GM12878 (cell line): ENCODE measurements at regions not wholly inside any gene's neighbourhood (a gene's known extent, or its start where the extent isn't known, plus 50 kb on each side); places are given as distances from the start of the nearest gene placed in this dataset.

ENCODE experiments used
- ATAC-seq: fragments of 200-7000 bp; cut with Tn5 transposase; 3 replicates; pipeline ENCODE4 v1.9.1; 2020; ENCODE audit warnings: mild to moderate bottlenecking, moderate library complexity
- BruUV-seq: library from RNA; stranded (reverse); fragments of 400-500 nt; replicated peaks from 2 replicates; lab custom pipeline; 2021; lab: Mats Ljungman, UMichigan
- CTCF ChIA-PET: fragments of 300-600 bp; sonication (Branson Sonifier 250); formaldehyde crosslinking; extraction: SDS; loops from one replicate; lab custom pipeline; 2021; ENCODE audit warnings: inconsistent platforms; lab: Yijun Ruan, JAX
- POLR2A ChIA-PET: fragments of 350-600 bp; formaldehyde crosslinking; extraction: SDS; loops from one replicate; lab custom pipeline; 2021; ENCODE audit warnings: inconsistent platforms; lab: Charles Lee
- RAD21 ChIA-PET: fragments of 300-600 bp; sonication (Branson Sonifier 250); formaldehyde crosslinking; loops from one replicate; lab custom pipeline; 2023; ENCODE audit warnings: antibody characterized with exemption; ENCODE audit not compliant: unreplicated experiment; lab: Charles Lee
- SMC1A ChIA-PET: fragments of 300-600 bp; sonication (Branson Sonifier 250); formaldehyde crosslinking; loops from one replicate; lab custom pipeline; 2023; ENCODE audit not compliant: unreplicated experiment, uncharacterized antibody; lab: Charles Lee
- DNase-seq: peaks from one replicate; pipeline ENCODE4 v3.0.0-alpha.2; 2011; ENCODE audit warnings: low read depth, low spot score
- FAIRE-seq: peaks from 3 replicates; lab custom pipeline; 2011; peaks lifted over from hg19 to GRCh38; lab: Jason Lieb, UNC
- H2AFZ ChIP-seq: 2 replicates; pipeline ENCODE4 v1.6.0; 2011; ENCODE audit warnings: low read depth, low read length, control low read depth; ENCODE audit not compliant: control insufficient read depth
- H3K27ac ChIP-seq: 2 replicates; pipeline ENCODE4 v1.5.1; 2011; ENCODE audit warnings: control low read depth; ENCODE audit not compliant: control insufficient read depth, insufficient read depth
- H3K27me3 ChIP-seq, 2 experiments: replicated peaks in 1 of 2; 2 replicates each; pipeline versions ENCODE4 v1.6.0 to v1.6.1; 2011; ENCODE audit warnings: low read length in 1 of 2; ENCODE audit not compliant: control insufficient read depth in 2 of 2, insufficient read depth in 2 of 2
- H3K36me3 ChIP-seq, 2 experiments: 2 replicates each; pipeline ENCODE4 v1.5.1; 2011; ENCODE audit warnings: low read length in 1 of 2; ENCODE audit not compliant: control insufficient read depth in 2 of 2, insufficient read depth in 2 of 2
- H3K4me1 ChIP-seq: 2 replicates; pipeline ENCODE4 v1.6.1; 2011; ENCODE audit warnings: mild to moderate bottlenecking, low read length, moderate library complexity, mixed read lengths; ENCODE audit not compliant: control insufficient read depth, insufficient read depth
- H3K4me2 ChIP-seq: 2 replicates; pipeline ENCODE4 v1.6.0; 2011; ENCODE audit warnings: control low read depth; ENCODE audit not compliant: control insufficient read depth, insufficient read depth
- H3K4me3 ChIP-seq: fragments of 200-600 bp; sonication (generic); 2 replicates; pipeline ENCODE4 v1.5.1; 2016
- H3K79me2 ChIP-seq: 2 replicates; pipeline ENCODE4 v1.6.0; 2011; ENCODE audit warnings: low read length; ENCODE audit not compliant: control insufficient read depth, insufficient read depth
- H3K9ac ChIP-seq: 2 replicates; pipeline ENCODE4 v1.8.0; 2011; ENCODE audit warnings: low read length, control low read depth, mixed read lengths; ENCODE audit not compliant: control insufficient read depth, insufficient read depth
- H3K9me3 ChIP-seq: replicated peaks from 3 replicates; pipeline ENCODE4 v1.5.1; 2011; ENCODE audit warnings: mild to moderate bottlenecking, low read length; ENCODE audit not compliant: control insufficient read depth, insufficient read depth
- H4K20me1 ChIP-seq: 2 replicates; pipeline ENCODE4 v1.6.0; 2011; ENCODE audit not compliant: control insufficient read depth, insufficient read depth
- CBFB ChIP-seq: IDR thresholded peaks from 2 replicates; pipeline ENCODE4 v1.6.1; 2016; ENCODE audit warnings: antibody characterized with exemption, low read depth
- CBX5 ChIP-seq: sonication (generic); IDR thresholded peaks from 2 replicates; pipeline ENCODE4 v1.6.1; 2016; ENCODE audit warnings: low read depth, moderate library complexity, mild to moderate bottlenecking, inconsistent platforms
- CEBPB ChIP-seq, 2 experiments: fragments of 150-350 bp in 1 of 2; IDR thresholded peaks; 2 replicates each; pipeline ENCODE4 v1.6.1; 2012 to 2014; ENCODE audit warnings: low read depth in 2 of 2, low read length in 2 of 2, borderline replicate concordance in 1 of 2, inconsistent platforms in 1 of 2
- CUX1 ChIP-seq: IDR thresholded peaks from 2 replicates; pipeline ENCODE4 v1.6.1; 2012; ENCODE audit warnings: improper control_type of control experiment, low read depth, low read length; ENCODE audit not compliant: insufficient replicate concordance
- EGR1 ChIP-seq, 2 experiments: IDR thresholded peaks; 1 replicate in 1 of 2; 2 replicates in 1 of 2; pipeline ENCODE4 v1.6.1; 2011 to 2012; ENCODE audit warnings: low read depth in 2 of 2, low read length in 2 of 2, borderline replicate concordance in 1 of 2, mild to moderate bottlenecking in 1 of 2, moderate library complexity in 1 of 2
- HCFC1 ChIP-seq: fragments of 150-350 bp; IDR thresholded peaks from 2 replicates; pipeline ENCODE4 v1.6.1; 2014; ENCODE audit warnings: low read length
- IRF3 ChIP-seq: fragments of 450-650 bp; IDR thresholded peaks from 2 replicates; pipeline ENCODE4 v1.6.1; 2014; ENCODE audit warnings: mild to moderate bottlenecking
- MLLT1 ChIP-seq: fragments of 450-650 bp; IDR thresholded peaks from 2 replicates; pipeline ENCODE4 v1.6.1; 2016; ENCODE audit warnings: mild to moderate bottlenecking
- MXI1 ChIP-seq: fragments of 150-350 bp; IDR thresholded peaks from 2 replicates; pipeline ENCODE4 v1.6.1; 2011; ENCODE audit warnings: low read depth, mild to moderate bottlenecking, inconsistent platforms, low read length, improper control_type of control experiment
- MYC ChIP-seq: IDR thresholded peaks from 2 replicates; pipeline ENCODE4 v1.6.1; 2011; ENCODE audit warnings: mild to moderate bottlenecking, low read length, moderate library complexity, inconsistent platforms; ENCODE audit not compliant: insufficient read depth, insufficient replicate concordance, insufficient read length, severe bottlenecking
- POLR2AphosphoS2 ChIP-seq: IDR thresholded peaks from 2 replicates; pipeline ENCODE4 v1.6.1; 2011; ENCODE audit warnings: low read depth, mild to moderate bottlenecking, low read length, improper control_type of control experiment, moderate library complexity
- RB1 ChIP-seq: fragments of 450-650 bp; formaldehyde crosslinking; IDR thresholded peaks from 2 replicates; pipeline ENCODE4 v1.6.1; 2017; ENCODE audit warnings: mild to moderate bottlenecking, borderline replicate concordance
- RUNX3 ChIP-seq: IDR thresholded peaks from 2 replicates; pipeline ENCODE4 v1.6.1; 2012; ENCODE audit warnings: low read length, inconsistent platforms
- SIN3A ChIP-seq: IDR thresholded peaks from 2 replicates; pipeline ENCODE4 v1.6.1; 2012; ENCODE audit warnings: low read depth, low read length, improper control_type of control experiment
- SREBF1 ChIP-seq: IDR thresholded peaks from 2 replicates; pipeline ENCODE4 v1.6.1; 2012; ENCODE audit warnings: mild to moderate bottlenecking, low read length
- TARDBP ChIP-seq: IDR thresholded peaks from 2 replicates; pipeline ENCODE4 v1.6.1; 2016; ENCODE audit warnings: borderline replicate concordance
- ZBED1 ChIP-seq: IDR thresholded peaks from 2 replicates; pipeline ENCODE4 v1.6.1; 2016; ENCODE audit warnings: borderline replicate concordance
- ZNF274 ChIP-seq: IDR thresholded peaks from one replicate; pipeline ENCODE4 v1.8.0; 2011; ENCODE audit not compliant: insufficient read length, insufficient read depth
- WGBS: methylation state at CpG from one replicate; pipeline ENCODE4 v1.1.6; 2016; ENCODE audit warnings: low lambda C conversion rate; ENCODE audit not compliant: insufficient replicate concordance, insufficient coverage; ENCODE audit errors: missing lambda C conversion rate; 5-methylcytosine and 5-hydroxymethylcytosine counted together
- in situ Hi-C: fragments of 300-500 bp; cut with MboI; formaldehyde crosslinking; loops from 9 replicates; pipeline ENCODE4 v1.14.3; 2018; ENCODE audit warnings: mixed read lengths
- intact Hi-C: fragments of 100-400 bp; cut with micrococcal nuclease; formaldehyde crosslinking; loops from one replicate; pipeline ENCODE4 v1.14.2; 2022; ENCODE audit not compliant: unreplicated experiment

GRCh38 chr1:165109013-165109412 lies 247.5 kb downstream of the LMX1A start:
- ChIA-PET CTCF (no interaction called here), SMC1A (no interaction called here), POLR2A (no interaction called here), RAD21 (no interaction called here)
- no peaks in the 10 kb centered on the region for H3K79me2 ChIP-seq
- no peak overlapping the region for H3K4me3 ChIP-seq
- no peaks in the 10 kb centered on the region for H3K27me3 ChIP-seq
- 0% methylated on average over 4 of the region's 4 CpGs for WGBS
- FAIRE-seq (no peak), DNase-seq (no peak), ATAC-seq (no peak)
- BruUV-seq, result no TSS peak
- H3K4me2 ChIP-seq, result no peak overlapping the region
- no peaks in the 10 kb centered on the region for H3K36me3 ChIP-seq
- in situ Hi-C loops (no loop called here), intact Hi-C loops (no loop called here)
- H3K9me3 ChIP-seq, result no peaks in the 10 kb centered on the region
- no peaks in the 10 kb centered on the region for H4K20me1 ChIP-seq
- no peak overlapping the region for H3K9ac ChIP-seq
- H3K27ac ChIP-seq, result no peak overlapping the region
- TF ChIP-seq MLLT1 (no peak), ZNF274 (no peak), TARDBP (no peak), HCFC1 (no peak), ZBED1 (no peak), CEBPB (IDR thresholded peaks at IDR 0.05; ENCODE audit: borderline replicate concordance in 1 of 2, low read depth in 2 of 2, low read length in 2 of 2) (no peak), EGR1 (IDR thresholded peaks at IDR 0.05; ENCODE audit: borderline replicate concordance in 1 of 2, low read depth in 2 of 2, low read length in 2 of 2) (no peak), CUX1 (no peak), RUNX3 (no peak), SIN3A (no peak), MXI1 (no peak), CBFB (no peak), SREBF1 (no peak), CBX5 (no peak), POLR2AphosphoS2 (no peak), MYC (no peak), RB1 (no peak), IRF3 (no peak)
- TF ChIP-seq, all 136 proteins: peak for 0
- Histone ChIP-seq H3K4me1 (no peaks in the 10 kb centered on the region), H2AFZ (no peak overlapping the region)
